Fibroblast of lung (primary cell): ENCODE measurements at regions not wholly inside any gene's neighbourhood (a gene's known extent, or its start where the extent isn't known, plus 50 kb on each side); places are given as distances from the start of the nearest gene placed in this dataset.

Experiments
- DNase-seq, 2 donors: peaks; one replicate each; pipeline versions ENCODE4 v3.0.0 to v3.0.0-alpha.2; 2010; ENCODE audit warnings: low read depth in 2 of 2
- H2AFZ ChIP-seq: 2 replicates; pipeline ENCODE4 v1.5.1; 2012; ENCODE audit warnings: low read length, control low read depth, inconsistent platforms
- H3K27ac ChIP-seq: 2 replicates; pipeline ENCODE4 v1.5.1; 2011; ENCODE audit warnings: low read length, control low read depth; ENCODE audit not compliant: insufficient read depth
- H3K27me3 ChIP-seq: 2 replicates; pipeline ENCODE4 v1.5.1; 2011; ENCODE audit warnings: mild to moderate bottlenecking, low read length; ENCODE audit not compliant: control insufficient read depth, insufficient read depth
- H3K36me3 ChIP-seq: 2 replicates; pipeline ENCODE4 v1.5.1; 2011; ENCODE audit warnings: low read length; ENCODE audit not compliant: control insufficient read depth, insufficient read depth
- H3K4me1 ChIP-seq: 2 replicates; pipeline ENCODE4 v1.5.1; 2011; ENCODE audit warnings: low read length; ENCODE audit not compliant: control insufficient read depth, insufficient read depth; ENCODE audit errors: extremely low read depth
- H3K4me2 ChIP-seq: 2 replicates; pipeline ENCODE4 v1.5.1; 2011; ENCODE audit warnings: low read length, control low read depth; ENCODE audit not compliant: insufficient read depth; ENCODE audit errors: extremely low read depth
- H3K4me3 ChIP-seq, 4 experiments: fragments of 200-600 bp in 1 of 4; sonication (generic) in 1 of 4; replicated peaks in 1 of 4; 2 replicates each; pipeline ENCODE4 v1.5.1; 2011 to 2016; ENCODE audit warnings: low read length in 4 of 4, low read depth in 3 of 4, mild to moderate bottlenecking in 3 of 4, control low read depth in 2 of 4, inconsistent platforms in 1 of 4, mixed read lengths in 1 of 4; ENCODE audit not compliant: insufficient read depth in 1 of 4; ENCODE audit errors: control extremely low read depth in 1 of 4
- H3K79me2 ChIP-seq: 2 replicates; pipeline ENCODE4 v1.5.1; 2012; ENCODE audit warnings: mild to moderate bottlenecking, low read length, inconsistent platforms; ENCODE audit not compliant: control insufficient read depth, insufficient read depth
- H3K9ac ChIP-seq: 2 replicates; pipeline ENCODE4 v1.5.1; 2011; ENCODE audit warnings: mild to moderate bottlenecking, low read length, control low read depth; ENCODE audit not compliant: insufficient read depth
- H3K9me3 ChIP-seq: 2 replicates; pipeline ENCODE4 v1.5.1; 2012; ENCODE audit warnings: low read depth, low read length; ENCODE audit not compliant: control insufficient read depth, insufficient read depth
- H4K20me1 ChIP-seq: 2 replicates; pipeline ENCODE4 v1.5.1; 2011; ENCODE audit warnings: low read length; ENCODE audit not compliant: control insufficient read depth, insufficient read depth; ENCODE audit errors: extremely low read depth
- CTCF ChIP-seq, 2 donors: IDR thresholded peaks in 1 of 2; conservative IDR thresholded peaks in 1 of 2; 1 replicate in 1 of 2; 2 replicates in 1 of 2; pipeline ENCODE4 v1.5.1; 2011 to 2012; ENCODE audit warnings: low read length in 2 of 2, control low read depth in 1 of 2, inconsistent platforms in 1 of 2, low read depth in 1 of 2, mild to moderate bottlenecking in 1 of 2
- EZH2 ChIP-seq: IDR thresholded peaks from 2 replicates; pipeline ENCODE4 v1.5.1; 2012; ENCODE audit warnings: low read length, control low read depth, mild to moderate bottlenecking; ENCODE audit errors: missing control alignments

DNA sequence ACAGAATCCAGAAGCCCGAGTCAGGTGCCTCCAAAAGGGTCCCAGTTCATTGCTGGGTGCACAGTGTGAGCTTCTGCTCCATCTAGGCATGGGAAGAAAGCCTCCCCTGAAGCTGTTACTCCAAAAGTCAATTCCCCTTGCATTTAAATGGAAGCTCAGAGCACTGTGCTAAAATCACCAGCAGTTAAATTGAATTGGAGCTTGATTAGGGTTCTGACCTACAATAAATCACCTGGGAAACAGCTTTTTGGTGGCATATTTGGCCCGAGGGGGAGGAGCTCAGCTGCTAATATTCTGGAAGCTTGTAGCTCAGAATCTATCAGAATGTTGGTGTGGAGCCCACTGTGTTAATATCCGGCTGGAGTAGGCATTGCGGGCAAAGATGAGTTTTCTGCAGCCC is 87.1 kb upstream of the RGMA start:
- no peak overlapping the region for H3K27ac ChIP-seq
- no peak overlapping the region for H3K4me2 ChIP-seq
- no peaks in the 10 kb centered on the region for H4K20me1 ChIP-seq
- no peaks in the 10 kb centered on the region for H3K79me2 ChIP-seq
- H3K4me1 ChIP-seq = no peaks in the 10 kb centered on the region
- TF ChIP-seq CTCF (conservative IDR thresholded peaks at IDR 0.05 in 1 of 2, IDR thresholded peaks at IDR 0.05 in 1 of 2; ENCODE audit: low read depth in 1 of 2, low read length in 2 of 2) (no peak), EZH2 (no peak)
- no peak overlapping the region for H3K4me3 ChIP-seq
- H2AFZ ChIP-seq = no peak overlapping the region
- DNase-seq = no peak
- H3K36me3 ChIP-seq = no peaks in the 10 kb centered on the region
- H3K9me3 ChIP-seq = no peaks in the 10 kb centered on the region
- H3K9ac ChIP-seq = no peak overlapping the region
- H3K27me3 ChIP-seq = no peaks in the 10 kb centered on the region

- DNase-seq = no peak
- H3K4me3 ChIP-seq = no peak overlapping the region
- no peak overlapping the region for H3K4me2 ChIP-seq
- TF ChIP-seq CTCF (conservative IDR thresholded peaks at IDR 0.05 in 1 of 2, IDR thresholded peaks at IDR 0.05 in 1 of 2; ENCODE audit: low read depth in 1 of 2, low read length in 2 of 2) = no peak
- H3K27ac ChIP-seq = no peak overlapping the region
- H4K20me1 ChIP-seq = no peaks in the 10 kb centered on the region
- no peaks in the 10 kb centered on the region for H3K9me3 ChIP-seq
- H3K36me3 ChIP-seq = no peaks in the 10 kb centered on the region
- H3K4me1 ChIP-seq = no peaks in the 10 kb centered on the region
- no peak overlapping the region for H2AFZ ChIP-seq
- no peaks in the 10 kb centered on the region for H3K79me2 ChIP-seq
- H3K9ac ChIP-seq = no peak overlapping the region
- no peaks in the 10 kb centered on the region for H3K27me3 ChIP-seq
Measured at GRCh38 chr15:93174836-93175235, 85.8 kb upstream of the RGMA start.

DNA sequence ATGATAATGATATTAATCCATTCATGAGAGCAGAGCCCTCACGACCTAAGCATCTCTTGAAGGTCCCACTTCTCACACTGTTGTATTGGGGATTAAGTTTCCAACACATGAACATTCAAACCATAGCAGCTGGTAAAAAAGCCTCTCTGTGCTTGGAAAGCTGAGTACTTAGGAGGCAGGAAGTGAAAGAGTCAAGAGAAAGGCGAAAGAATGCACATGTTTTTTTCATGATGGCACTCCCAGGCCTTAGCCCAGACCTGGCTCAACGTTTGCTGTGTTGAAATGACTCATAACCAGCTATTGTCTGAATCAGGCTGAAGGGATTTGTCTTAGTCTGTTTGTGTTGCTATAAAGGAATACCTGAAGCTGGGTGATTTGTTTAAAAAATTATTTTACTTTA is 84.4 kb upstream of the RGMA start:
- Histone ChIP-seq H3K9ac (no peak overlapping the region), H3K4me3 (no peak overlapping the region), H3K4me2 (no peak overlapping the region), H3K79me2 (no peaks in the 10 kb centered on the region), H3K4me1 (no peaks in the 10 kb centered on the region), H3K27me3 (no peaks in the 10 kb centered on the region), H4K20me1 (no peaks in the 10 kb centered on the region), H3K36me3 (no peaks in the 10 kb centered on the region), H2AFZ (no peak overlapping the region), H3K9me3 (no peaks in the 10 kb centered on the region), H3K27ac (no peak overlapping the region)
- DNase-seq = peak in 1 of 2 donors; percentile 90
- TF ChIP-seq CTCF (conservative IDR thresholded peaks at IDR 0.05 in 1 of 2, IDR thresholded peaks at IDR 0.05 in 1 of 2; ENCODE audit: low read depth in 1 of 2, low read length in 2 of 2) (no peak), EZH2 (no peak)
